GM23338 (cell line): ENCODE measurements at regions not wholly inside any gene's neighbourhood (a gene's known extent, or its start where the extent isn't known, plus 50 kb on each side); places are given as distances from the start of the nearest gene placed in this dataset.

Source experiments
- ATAC-seq: fragments of 200-7000 bp; cut with Tn5 transposase; 3 replicates; pipeline ENCODE4 v1.9.1; 2020
- DNase-seq: peaks from one replicate; pipeline ENCODE4 v3.0.0-alpha.2; 2015; ENCODE audit warnings: low spot score
- H2AFZ ChIP-seq: fragments of 200-600 bp; sonication (generic); 2 replicates; pipeline ENCODE4 v1.8.0; 2016; ENCODE audit warnings: antibody characterized with exemption, mild to moderate bottlenecking, moderate library complexity
- H3F3A ChIP-seq: fragments of 200-600 bp; sonication (generic); replicated peaks from 2 replicates; pipeline ENCODE4 v1.8.0; 2017; ENCODE audit warnings: antibody characterized with exemption, mixed run types, low read depth
- H3K27ac ChIP-seq: fragments of 200-600 bp; sonication (generic); 2 replicates; pipeline ENCODE4 v1.6.1; 2016; ENCODE audit warnings: low read depth
- H3K27me3 ChIP-seq: fragments of 200-600 bp; sonication (generic); 2 replicates; pipeline ENCODE4 v1.8.0; 2016; ENCODE audit warnings: mild to moderate bottlenecking, mixed run types, moderate library complexity; ENCODE audit not compliant: insufficient read depth
- H3K36me3 ChIP-seq: fragments of 200-600 bp; sonication (generic); 2 replicates; pipeline ENCODE4 v1.8.0; 2016; ENCODE audit warnings: mild to moderate bottlenecking; ENCODE audit not compliant: insufficient read depth
- H3K4me1 ChIP-seq: fragments of 200-600 bp; sonication (generic); 2 replicates; pipeline ENCODE4 v1.8.0; 2016; ENCODE audit warnings: mild to moderate bottlenecking, moderate library complexity; ENCODE audit not compliant: insufficient read depth
- H3K4me2 ChIP-seq: fragments of 200-600 bp; sonication (generic); 2 replicates; pipeline ENCODE4 v1.7.1; 2017; ENCODE audit warnings: mixed run types
- H3K4me3 ChIP-seq: fragments of 200-600 bp; sonication (generic); 2 replicates; pipeline ENCODE4 v1.6.1; 2016; ENCODE audit warnings: mixed run types
- H3K79me2 ChIP-seq: fragments of 200-600 bp; sonication (generic); replicated peaks from 2 replicates; pipeline ENCODE4 v1.8.0; 2017; ENCODE audit warnings: mild to moderate bottlenecking; ENCODE audit not compliant: insufficient read depth
- H3K9me2 ChIP-seq: fragments of 200-600 bp; sonication (generic); 2 replicates; pipeline ENCODE4 v1.8.0; 2017; ENCODE audit not compliant: insufficient read depth
- H4K20me1 ChIP-seq: fragments of 200-600 bp; sonication (generic); replicated peaks from 2 replicates; pipeline ENCODE4 v1.8.0; 2017; ENCODE audit warnings: mild to moderate bottlenecking; ENCODE audit not compliant: insufficient read depth
- H3K27ac Mint-ChIP-seq: 2 replicates; pipeline ENCODE4 v1.8.0; 2020; ENCODE audit warnings: inconsistent platforms, mild to moderate bottlenecking, moderate library complexity, mixed read lengths
- H3K27me3 Mint-ChIP-seq: 3 replicates; pipeline ENCODE4 v1.8.0; 2022; ENCODE audit warnings: low read depth, mild to moderate bottlenecking, moderate library complexity, mixed read lengths, inconsistent platforms; ENCODE audit not compliant: insufficient read depth, poor library complexity
- H3K36me3 Mint-ChIP-seq: 3 replicates; pipeline ENCODE4 v1.8.0; 2021; ENCODE audit warnings: low read depth, mild to moderate bottlenecking, inconsistent platforms, moderate library complexity, mixed read lengths
- H3K4me1 Mint-ChIP-seq: 3 replicates; pipeline ENCODE4 v1.8.0; 2020; ENCODE audit warnings: mild to moderate bottlenecking, inconsistent platforms, mixed read lengths
- H3K4me3 Mint-ChIP-seq: 3 replicates; pipeline ENCODE4 v1.8.0; 2021; ENCODE audit warnings: moderate library complexity, mild to moderate bottlenecking, inconsistent platforms, mixed read lengths
- H3K9me3 Mint-ChIP-seq: 3 replicates; pipeline ENCODE4 v1.8.0; 2020; ENCODE audit warnings: moderate library complexity, mild to moderate bottlenecking, inconsistent platforms, mixed read lengths
- CREB1 ChIP-seq: fragments of 250-450 bp; sonication (Bioruptor Pico); IDR thresholded peaks from 2 replicates; pipeline ENCODE4 v1.5.0; 2020; ENCODE audit warnings: low read depth, mild to moderate bottlenecking, moderate library complexity
- EZH2 ChIP-seq: fragments of 200-600 bp; sonication (generic); IDR thresholded peaks from one replicate; pipeline ENCODE4 v1.8.0; 2017; ENCODE audit warnings: antibody characterized with exemption, mild to moderate bottlenecking, low read depth; ENCODE audit not compliant: unreplicated experiment
- JUNB ChIP-seq: IDR thresholded peaks from one replicate; pipeline ENCODE4 v1.6.1; 2016; ENCODE audit warnings: antibody characterized with exemption; ENCODE audit not compliant: unreplicated experiment
- NANOG ChIP-seq: IDR thresholded peaks from 2 replicates; pipeline ENCODE4 v1.6.1; 2016; ENCODE audit warnings: antibody characterized with exemption, borderline replicate concordance
- REST ChIP-seq: IDR thresholded peaks from one replicate; pipeline ENCODE4 v1.6.1; 2018; ENCODE audit warnings: antibody characterized with exemption; ENCODE audit not compliant: unreplicated experiment
- ZNF331 ChIP-seq: fragments of 250-450 bp; sonication (Bioruptor Pico); IDR thresholded peaks from 2 replicates; pipeline ENCODE4 v1.5.0; 2020; ENCODE audit warnings: low read depth, mild to moderate bottlenecking, moderate library complexity
- ZNF462 ChIP-seq: fragments of 250-450 bp; sonication (Bioruptor Pico); IDR thresholded peaks from 2 replicates; pipeline ENCODE4 v1.5.0; 2020; ENCODE audit warnings: mild to moderate bottlenecking, moderate library complexity
- TF ChIP-seq, protein P1 (sequence below), 2 experiments: fragments of 200-600 bp in 1 of 2; sonication (generic) in 1 of 2; conservative IDR thresholded peaks; 2 replicates each; pipeline versions ENCODE4 v1.5.1 to v1.6.1; 2016 to 2017; ENCODE audit warnings: antibody characterized with exemption in 2 of 2, low read depth in 2 of 2, mild to moderate bottlenecking in 2 of 2, moderate library complexity in 1 of 2

DNA sequence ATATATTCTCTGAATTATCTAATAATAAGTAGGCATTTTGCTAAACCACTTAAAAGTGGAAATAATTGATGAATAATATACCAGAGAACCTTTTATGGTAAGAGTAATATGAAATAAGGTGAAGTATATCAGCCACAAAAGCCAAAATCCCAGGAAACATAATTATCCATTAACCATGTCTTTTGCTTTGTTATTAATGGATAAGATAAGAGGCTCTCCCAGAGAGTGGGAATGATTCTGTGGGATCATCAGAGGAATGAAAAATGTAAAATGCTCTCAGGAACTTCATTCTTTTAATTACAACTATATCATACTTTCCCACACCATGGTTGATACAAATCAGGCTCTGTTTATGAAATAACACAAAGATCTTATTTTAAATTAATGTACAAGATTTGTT is 391.7 kb upstream of the FZD8 start:
- no peak overlapping the region for H3K4me3 Mint-ChIP-seq
- TF ChIP-seq ZNF462 (CRISPR knock-in tag) (no peak), CREB1 (CRISPR knock-in tag) (no peak), JUNB (no peak)
- TF ChIP-seq, protein P1, sequence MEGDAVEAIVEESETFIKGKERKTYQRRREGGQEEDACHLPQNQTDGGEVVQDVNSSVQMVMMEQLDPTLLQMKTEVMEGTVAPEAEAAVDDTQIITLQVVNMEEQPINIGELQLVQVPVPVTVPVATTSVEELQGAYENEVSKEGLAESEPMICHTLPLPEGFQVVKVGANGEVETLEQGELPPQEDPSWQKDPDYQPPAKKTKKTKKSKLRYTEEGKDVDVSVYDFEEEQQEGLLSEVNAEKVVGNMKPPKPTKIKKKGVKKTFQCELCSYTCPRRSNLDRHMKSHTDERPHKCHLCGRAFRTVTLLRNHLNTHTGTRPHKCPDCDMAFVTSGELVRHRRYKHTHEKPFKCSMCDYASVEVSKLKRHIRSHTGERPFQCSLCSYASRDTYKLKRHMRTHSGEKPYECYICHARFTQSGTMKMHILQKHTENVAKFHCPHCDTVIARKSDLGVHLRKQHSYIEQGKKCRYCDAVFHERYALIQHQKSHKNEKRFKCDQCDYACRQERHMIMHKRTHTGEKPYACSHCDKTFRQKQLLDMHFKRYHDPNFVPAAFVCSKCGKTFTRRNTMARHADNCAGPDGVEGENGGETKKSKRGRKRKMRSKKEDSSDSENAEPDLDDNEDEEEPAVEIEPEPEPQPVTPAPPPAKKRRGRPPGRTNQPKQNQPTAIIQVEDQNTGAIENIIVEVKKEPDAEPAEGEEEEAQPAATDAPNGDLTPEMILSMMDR (conservative IDR thresholded peaks at IDR 0.05; ENCODE audit: low read depth in 2 of 2): no peak
- Histone ChIP-seq H3K4me2 (no peak overlapping the region), H3K27ac (no peak overlapping the region), H3K79me2 (no peaks in the 10 kb centered on the region), H3F3A (no peaks in the 10 kb centered on the region), H3K9me2 (no peaks in the 10 kb centered on the region), H2AFZ (no peak overlapping the region), H3K27me3 (no peaks in the 10 kb centered on the region), H4K20me1 (0 out of 2 replicates have a peak, but pooled peaks cover 3% of the 10 kb centered on the region), H3K4me1 (peaks cover 3% of the 10 kb centered on the region; the same call in 1 of the 2 replicates), H3K36me3 (no peaks in the 10 kb centered on the region), H3K4me3 (no peak overlapping the region)
- H3K4me1 Mint-ChIP-seq: no peaks in the 10 kb centered on the region
- no peaks in the 10 kb centered on the region for H3K9me3 Mint-ChIP-seq
- no peaks in the 10 kb centered on the region for H3K36me3 Mint-ChIP-seq
- no peaks in the 10 kb centered on the region for H3K27me3 Mint-ChIP-seq
- no peak for ATAC-seq
- no peak for DNase-seq
- H3K27ac Mint-ChIP-seq: no peak overlapping the region

GRCh38 chr10:36030516-36030915 is 388.4 kb upstream of the FZD8 start:
- Histone ChIP-seq H3K36me3 (no peaks in the 10 kb centered on the region), H3K4me1 (peaks cover 3% of the 10 kb centered on the region; the same call in 1 of the 2 replicates), H3K27ac (no peak overlapping the region), H3F3A (no peaks in the 10 kb centered on the region), H3K4me3 (no peak overlapping the region), H4K20me1 (no peaks in the 10 kb centered on the region), H3K79me2 (no peaks in the 10 kb centered on the region), H2AFZ (no peak overlapping the region), H3K27me3 (no peaks in the 10 kb centered on the region), H3K4me2 (no peak overlapping the region), H3K9me2 (0 out of 2 replicates have a peak, but pooled peaks cover 11% of the 10 kb centered on the region)
- H3K27me3 Mint-ChIP-seq: no peaks in the 10 kb centered on the region
- no peak overlapping the region for H3K4me3 Mint-ChIP-seq
- H3K4me1 Mint-ChIP-seq: no peaks in the 10 kb centered on the region
- no peak for ATAC-seq
- H3K27ac Mint-ChIP-seq: no peak overlapping the region
- peaks cover 3% of the 10 kb centered on the region; the same call in 1 of the 3 replicates for H3K9me3 Mint-ChIP-seq
- no peak for DNase-seq
- H3K36me3 Mint-ChIP-seq: no peaks in the 10 kb centered on the region
- TF ChIP-seq JUNB: no peak
- TF ChIP-seq NANOG: no peak
- TF ChIP-seq ZNF331 (CRISPR knock-in tag): no peak
- no peak for TF ChIP-seq EZH2
- TF ChIP-seq REST: no peak
